Prostate gland (tissue), 2 donors: ENCODE measurements at regions not wholly inside any gene's neighbourhood (a gene's known extent, or its start where the extent isn't known, plus 50 kb on each side); places are given as distances from the start of the nearest gene placed in this dataset.

Experiments
- DNase-seq: peaks from one replicate; pipeline ENCODE4 v3.0.0-alpha.2; 2019; ENCODE audit warnings: low spot score
- H3K27ac ChIP-seq, 2 donors: fragments of 200-600 bp; sonication (generic); 2 replicates each; pipeline ENCODE4 v1.5.1; 2017 to 2019
- H3K27me3 ChIP-seq: fragments of 200-600 bp; sonication (generic); replicated peaks from 2 replicates; pipeline ENCODE4 v1.5.1; 2019; ENCODE audit not compliant: insufficient read depth
- H3K36me3 ChIP-seq, 2 donors: fragments of 200-600 bp; sonication (generic); 1 replicate in 1 of 2; 2 replicates in 1 of 2; pipeline versions ENCODE4 v1.5.1 to v1.8.1; 2017 to 2019
- H3K4me1 ChIP-seq: fragments of 200-600 bp; sonication (generic); replicated peaks from 2 replicates; pipeline ENCODE4 v1.5.1; 2019
- H3K4me3 ChIP-seq, 2 donors: fragments of 200-600 bp; sonication (generic); 2 replicates each; pipeline ENCODE4 v1.5.1; 2017 to 2019
- H3K9me3 ChIP-seq: fragments of 200-600 bp; sonication (generic); 2 replicates; pipeline ENCODE4 v1.5.1; 2017
- POLR2A ChIP-seq: fragments of 450-650 bp; IDR thresholded peaks from one replicate; pipeline ENCODE4 v1.6.1; 2016; ENCODE audit warnings: antibody characterized with exemption, mild to moderate bottlenecking
- POLR2AphosphoS5 ChIP-seq: sonication (generic); formaldehyde crosslinking; IDR thresholded peaks from one replicate; pipeline ENCODE4 v1.6.1; 2017; ENCODE audit warnings: antibody characterized with exemption
- WGBS: methylation state at CpG from one replicate; pipeline ENCODE4 v1.1.5; 2018; 5-methylcytosine and 5-hydroxymethylcytosine counted together
- intact Hi-C: fragments of 100-400 bp; cut with DNase I; formaldehyde crosslinking; loops from one replicate; pipeline ENCODE4 v1.14.2; 2022
- TF ChIP-seq, protein P1 (sequence below), 4 experiments: fragments of 200-600 bp in 2 of 4; fragments of 450-650 bp in 2 of 4; sonication (generic) in 2 of 4; IDR thresholded peaks; 1 replicate in 3 of 4; 2 replicates in 1 of 4; pipeline ENCODE4 v1.5.1; 2016 to 2019; ENCODE audit warnings: antibody characterized with exemption in 4 of 4, mild to moderate bottlenecking in 2 of 4, moderate library complexity in 2 of 4

DNA sequence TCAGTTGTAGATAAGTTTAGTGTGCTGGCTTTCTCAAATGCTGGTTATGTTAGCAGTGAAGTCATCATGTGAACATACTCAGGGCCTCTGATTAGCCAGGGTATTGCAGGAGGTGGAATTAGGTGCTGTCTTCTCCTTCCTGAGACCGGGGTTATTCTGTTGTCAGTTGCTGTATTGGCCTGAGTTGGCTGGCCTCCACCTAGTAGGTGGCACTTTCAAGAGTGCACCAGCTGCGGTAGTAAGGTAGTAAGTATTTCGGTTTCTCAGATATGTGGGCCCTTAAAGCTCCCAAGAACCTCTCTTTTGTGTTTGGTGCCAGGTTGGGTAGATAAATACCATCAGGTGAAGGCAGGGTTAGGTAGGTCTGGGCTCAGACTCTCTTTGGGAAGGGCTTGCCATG lies 1430.5 kb upstream of the CELF4 start:
- Histone ChIP-seq H3K9me3 (no peaks in the 10 kb centered on the region), H3K36me3 (no peaks in the 10 kb centered on the region), H3K4me1 (no peaks in the 10 kb centered on the region), H3K27me3 (no peaks in the 10 kb centered on the region), H3K4me3 (no peak overlapping the region), H3K27ac (no peak overlapping the region)
- 91% methylated on average over 3 of the region's 3 CpGs for WGBS
- intact Hi-C loops, result no loop called here
- TF ChIP-seq POLR2AphosphoS5 (no peak), POLR2A (no peak)
- TF ChIP-seq, protein P1, sequence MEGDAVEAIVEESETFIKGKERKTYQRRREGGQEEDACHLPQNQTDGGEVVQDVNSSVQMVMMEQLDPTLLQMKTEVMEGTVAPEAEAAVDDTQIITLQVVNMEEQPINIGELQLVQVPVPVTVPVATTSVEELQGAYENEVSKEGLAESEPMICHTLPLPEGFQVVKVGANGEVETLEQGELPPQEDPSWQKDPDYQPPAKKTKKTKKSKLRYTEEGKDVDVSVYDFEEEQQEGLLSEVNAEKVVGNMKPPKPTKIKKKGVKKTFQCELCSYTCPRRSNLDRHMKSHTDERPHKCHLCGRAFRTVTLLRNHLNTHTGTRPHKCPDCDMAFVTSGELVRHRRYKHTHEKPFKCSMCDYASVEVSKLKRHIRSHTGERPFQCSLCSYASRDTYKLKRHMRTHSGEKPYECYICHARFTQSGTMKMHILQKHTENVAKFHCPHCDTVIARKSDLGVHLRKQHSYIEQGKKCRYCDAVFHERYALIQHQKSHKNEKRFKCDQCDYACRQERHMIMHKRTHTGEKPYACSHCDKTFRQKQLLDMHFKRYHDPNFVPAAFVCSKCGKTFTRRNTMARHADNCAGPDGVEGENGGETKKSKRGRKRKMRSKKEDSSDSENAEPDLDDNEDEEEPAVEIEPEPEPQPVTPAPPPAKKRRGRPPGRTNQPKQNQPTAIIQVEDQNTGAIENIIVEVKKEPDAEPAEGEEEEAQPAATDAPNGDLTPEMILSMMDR (IDR thresholded peaks at IDR 0.05), result no peak
- no peak for DNase-seq

DNA sequence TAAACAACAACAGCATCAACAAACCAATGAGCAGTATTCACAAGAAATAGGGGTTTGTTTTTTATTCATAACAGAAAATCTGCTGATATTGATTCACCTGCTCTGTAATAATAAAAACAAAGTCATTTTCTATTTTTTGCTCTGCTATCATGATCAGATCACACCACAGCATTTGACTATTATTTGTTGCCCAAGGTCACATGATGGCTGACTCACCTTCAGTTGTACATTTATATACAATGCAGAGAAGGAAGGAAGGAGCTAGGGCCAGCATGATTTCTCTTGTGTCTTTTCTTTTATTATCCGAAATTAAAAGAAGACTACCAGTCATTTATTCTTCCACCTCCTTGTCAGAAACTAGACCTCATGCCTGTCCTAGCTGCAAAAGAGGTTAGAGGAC lies 1427.7 kb upstream of the CELF4 start:
- no peaks in the 10 kb centered on the region for H3K27me3 ChIP-seq
- H3K4me3 ChIP-seq, result no peak overlapping the region
- intact Hi-C loops, result no loop called here
- no peak for DNase-seq
- TF ChIP-seq POLR2AphosphoS5, result no peak
- TF ChIP-seq POLR2A, result no peak
- TF ChIP-seq, protein P1 (IDR thresholded peaks at IDR 0.05), result no peak
- WGBS, result 78% methylated on average over 1 of the region's 1 CpG
- H3K4me1 ChIP-seq, result no peaks in the 10 kb centered on the region
- H3K27ac ChIP-seq, result no peak overlapping the region
- H3K9me3 ChIP-seq, result no peaks in the 10 kb centered on the region
- H3K36me3 ChIP-seq, result no peaks in the 10 kb centered on the region

DNA sequence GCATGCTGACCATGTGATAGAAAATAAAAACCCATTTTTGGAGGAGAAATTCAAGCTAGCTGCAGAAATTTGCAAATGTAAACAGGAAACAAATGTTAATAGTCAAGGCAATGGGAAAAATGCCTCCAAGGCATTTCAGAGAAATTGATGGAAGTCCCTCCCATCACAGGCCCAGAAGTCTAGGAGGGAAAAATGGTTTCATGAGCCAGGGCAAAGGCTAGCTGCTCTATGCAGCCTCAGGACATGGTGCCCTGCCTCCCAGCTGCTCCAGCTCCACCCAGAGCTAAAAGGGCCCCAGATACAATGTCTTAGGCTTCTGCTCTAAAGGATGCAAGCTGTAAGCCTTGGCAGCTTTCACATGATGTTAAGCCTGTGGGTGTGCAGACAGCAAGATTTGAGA lies 1419.4 kb upstream of the CELF4 start:
- no peak for TF ChIP-seq POLR2A
- Histone ChIP-seq H3K27me3 (no peaks in the 10 kb centered on the region), H3K36me3 (no peaks in the 10 kb centered on the region), H3K4me3 (no peak overlapping the region), H3K27ac (no peak overlapping the region), H3K4me1 (no peaks in the 10 kb centered on the region), H3K9me3 (no peaks in the 10 kb centered on the region)
- intact Hi-C loops, result no loop called here
- no peak for DNase-seq

DNA sequence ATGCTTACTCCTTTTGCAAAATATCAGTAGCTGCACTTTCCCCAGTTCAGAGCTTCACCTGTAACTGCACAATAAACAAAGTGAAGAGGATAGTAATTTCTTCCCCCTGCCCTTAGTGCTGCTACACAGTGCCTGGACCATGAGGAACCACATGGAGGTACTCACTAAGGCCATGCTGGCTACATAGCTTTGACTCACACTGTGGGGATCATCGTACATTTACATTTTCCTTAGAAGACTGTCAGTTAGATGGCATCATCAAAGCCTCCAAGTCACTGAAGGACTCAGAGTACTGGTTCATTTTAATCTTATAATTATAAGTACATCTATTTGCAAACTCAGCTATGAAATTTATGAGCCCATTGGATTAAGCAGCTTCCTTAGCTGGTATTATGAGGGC lies 1416.5 kb upstream of the CELF4 start:
- H3K27me3 ChIP-seq, result no peaks in the 10 kb centered on the region
- no peak overlapping the region for H3K27ac ChIP-seq
- no peak overlapping the region for H3K4me3 ChIP-seq
- TF ChIP-seq POLR2AphosphoS5 (no peak), POLR2A (no peak)
- TF ChIP-seq, protein P1 (IDR thresholded peaks at IDR 0.05), result no peak
- WGBS, result 79% methylated on average over 1 of the region's 1 CpG
- intact Hi-C loops, result no loop called here
- no peak for DNase-seq
- H3K4me1 ChIP-seq, result no peaks in the 10 kb centered on the region
- no peaks in the 10 kb centered on the region for H3K9me3 ChIP-seq
- H3K36me3 ChIP-seq, result no peaks in the 10 kb centered on the region

DNA sequence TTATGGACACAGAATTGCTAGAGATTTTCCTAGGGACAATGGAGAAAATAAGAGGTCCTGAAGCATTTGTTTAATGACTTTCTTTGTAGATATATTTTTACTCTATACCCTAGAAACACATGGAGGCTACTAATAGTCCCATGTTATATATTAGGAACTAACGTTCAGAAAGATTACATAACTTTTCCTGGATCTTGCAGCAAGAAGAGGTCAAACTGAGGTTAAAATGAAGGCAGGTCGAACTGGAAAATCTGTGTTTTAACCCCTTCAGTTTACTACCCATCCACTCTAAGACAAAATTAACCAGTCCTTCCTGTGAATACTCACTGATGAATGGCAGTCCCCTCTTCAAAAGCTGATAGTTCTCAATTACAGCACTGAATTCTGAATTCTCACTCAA lies 1415.8 kb upstream of the CELF4 start:
- TF ChIP-seq POLR2AphosphoS5 (no peak), POLR2A (no peak)
- TF ChIP-seq, protein P1 (IDR thresholded peaks at IDR 0.05), result no peak

DNA sequence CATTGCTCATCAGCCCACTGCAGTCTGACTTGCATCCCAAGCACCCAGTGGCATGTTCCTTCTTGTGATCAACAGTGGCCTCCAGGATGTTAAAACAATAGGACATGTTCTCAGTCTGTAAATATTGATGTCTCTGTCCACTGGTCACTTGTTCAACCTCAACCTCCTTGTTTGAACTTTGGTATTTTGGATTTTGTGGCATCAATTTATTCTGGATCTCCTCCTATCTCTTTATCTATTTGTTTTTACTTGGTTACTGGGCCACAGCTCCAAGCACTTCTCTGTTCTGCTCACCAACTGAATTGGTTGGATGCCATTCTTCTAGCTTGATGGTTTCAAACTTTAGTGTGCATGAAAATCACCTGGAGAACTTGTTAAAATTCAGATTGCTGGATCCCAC lies 1414.8 kb upstream of the CELF4 start:
- Histone ChIP-seq H3K4me1 (no peaks in the 10 kb centered on the region), H3K9me3 (no peaks in the 10 kb centered on the region), H3K36me3 (no peaks in the 10 kb centered on the region), H3K4me3 (no peak overlapping the region), H3K27ac (no peak overlapping the region), H3K27me3 (no peaks in the 10 kb centered on the region)
- intact Hi-C loops, result no loop called here
- no peak for DNase-seq
- TF ChIP-seq POLR2A (no peak), POLR2AphosphoS5 (no peak)
- TF ChIP-seq, protein P1 (IDR thresholded peaks at IDR 0.05), result no peak

More for the DNA sequence above, 1415.8 kb upstream of the CELF4 start:
- H3K4me3 ChIP-seq, result no peak overlapping the region
- no peaks in the 10 kb centered on the region for H3K9me3 ChIP-seq
- no peaks in the 10 kb centered on the region for H3K36me3 ChIP-seq
- no peaks in the 10 kb centered on the region for H3K27me3 ChIP-seq
- DNase-seq, result no peak
- intact Hi-C loops, result no loop called here
- WGBS, result 6% methylated on average over 2 of the region's 2 CpGs
- H3K4me1 ChIP-seq, result no peaks in the 10 kb centered on the region
- H3K27ac ChIP-seq, result no peak overlapping the region
